H7 (cell line): ENCODE measurements at regions not wholly inside any gene's neighbourhood (a gene's known extent, or its start where the extent isn't known, plus 50 kb on each side); places are given as distances from the start of the nearest gene placed in this dataset.
"Not testable (repeated sequence)": the region's sequence is repeated elsewhere in the genome, so short reads cannot be mapped to it uniquely, and the experiment has no call there.

Experiments
- DNase-seq: peaks from one replicate; pipeline ENCODE4 v3.0.0; 2012
- H3K27me3 ChIP-seq: 2 replicates; pipeline ENCODE4 v1.6.0; 2011; ENCODE audit warnings: mild to moderate bottlenecking, low read length; ENCODE audit not compliant: control insufficient read depth, insufficient read depth
- H3K36me3 ChIP-seq: replicated peaks from 2 replicates; pipeline ENCODE4 v1.5.1; 2011; ENCODE audit warnings: low read length; ENCODE audit not compliant: control insufficient read depth, insufficient read depth
- H3K4me3 ChIP-seq: 2 replicates; pipeline ENCODE4 v1.5.1; 2011; ENCODE audit warnings: low read depth, mild to moderate bottlenecking, control low read depth, low read length, moderate library complexity; ENCODE audit not compliant: insufficient read depth

DNA sequence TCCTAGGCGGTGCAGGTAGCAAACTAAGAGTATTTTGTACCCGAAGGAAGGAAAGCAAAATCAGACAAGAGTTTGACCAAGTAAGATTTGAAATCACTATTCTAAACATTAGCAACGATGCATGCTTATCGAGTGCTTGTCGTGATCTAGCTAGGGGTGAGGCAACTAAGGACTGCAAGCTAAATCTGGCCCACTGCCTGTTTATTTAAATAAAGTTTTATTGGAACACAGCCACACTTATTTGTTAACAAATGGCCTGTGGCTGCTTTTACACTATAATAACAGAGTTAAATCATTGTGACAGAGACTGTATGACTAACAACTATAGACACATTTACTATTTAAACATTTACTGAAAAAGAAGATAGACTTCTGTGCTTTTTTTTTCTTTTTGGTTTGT is 983.6 kb downstream of the VRK1 start:
- Histone ChIP-seq H3K36me3 (no peaks in the 10 kb centered on the region), H3K4me3 (no peak overlapping the region), H3K27me3 (no peaks in the 10 kb centered on the region)
- DNase-seq, result no peak

DNA sequence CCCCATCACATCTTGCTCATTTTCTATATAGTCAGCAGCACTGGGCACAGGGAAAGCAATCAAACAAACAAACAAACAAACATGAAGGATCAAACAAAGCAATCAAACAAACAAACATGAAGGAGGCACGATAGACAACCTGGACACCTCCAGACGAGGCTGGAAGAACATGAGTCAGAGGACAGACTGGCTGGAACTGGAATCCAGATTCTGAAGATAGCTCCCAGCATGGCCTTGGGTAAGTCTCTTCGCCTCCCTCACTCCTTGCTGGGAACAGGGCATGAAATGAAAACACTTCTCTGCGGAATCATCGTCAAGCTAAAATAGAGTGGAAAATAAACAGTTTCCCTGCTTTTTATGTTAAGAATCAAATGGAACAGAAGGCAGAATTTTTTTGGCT is 984.8 kb downstream of the VRK1 start:
- Histone ChIP-seq H3K4me3 (no peak overlapping the region), H3K36me3 (no peaks in the 10 kb centered on the region), H3K27me3 (no peaks in the 10 kb centered on the region)
- DNase-seq, result no peak

DNA sequence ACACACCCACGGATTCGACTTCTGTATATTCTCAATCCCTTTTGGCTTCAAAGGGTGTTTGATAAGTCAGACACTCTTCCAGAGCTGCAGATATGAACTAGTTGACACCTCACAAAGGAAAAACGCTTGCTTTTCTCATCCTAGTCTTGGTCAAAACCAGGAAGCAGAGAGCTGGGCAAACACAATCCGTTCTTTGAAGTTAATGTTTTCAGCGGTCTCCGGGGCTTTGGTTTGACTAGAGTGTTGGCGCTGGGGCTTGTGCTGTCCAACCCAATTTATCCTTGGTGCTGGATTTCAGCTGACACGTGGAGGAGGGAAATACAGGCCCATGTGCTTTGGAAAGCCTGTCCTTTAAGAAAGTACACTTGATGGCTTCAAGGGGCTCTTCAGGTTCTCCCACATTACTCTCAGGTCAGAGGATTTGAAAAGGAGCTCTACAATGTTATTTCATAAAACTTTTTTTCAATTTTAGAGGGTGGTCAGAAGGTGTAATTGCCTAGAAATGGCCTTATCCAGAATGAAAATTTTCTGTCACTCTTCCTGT is 985.8 kb downstream of the VRK1 start:
- Histone ChIP-seq H3K36me3 (no peaks in the 10 kb centered on the region), H3K4me3 (no peak overlapping the region), H3K27me3 (no peaks in the 10 kb centered on the region)
- DNase-seq, result no peak

DNA sequence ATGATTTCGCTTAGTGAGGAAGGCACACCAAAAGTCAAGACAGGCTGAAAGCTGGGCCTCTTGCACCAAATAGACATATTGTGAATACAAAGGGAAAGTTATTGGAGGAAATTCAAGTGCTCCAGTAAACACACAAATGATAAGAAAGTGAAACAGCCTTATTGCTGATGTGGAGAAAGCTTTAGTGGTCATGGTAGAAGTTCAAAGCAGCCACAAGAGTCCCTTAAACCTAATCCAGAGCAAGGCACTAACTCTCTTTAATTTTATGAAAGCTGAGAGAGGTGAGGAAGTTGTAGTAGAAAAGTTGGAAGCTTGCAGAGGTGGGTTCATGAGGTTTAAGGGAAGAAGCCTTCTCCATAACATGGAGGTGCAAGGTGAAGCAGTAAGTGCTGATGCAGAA is 988.3 kb downstream of the VRK1 start:
- Histone ChIP-seq H3K4me3 (no peak overlapping the region), H3K36me3 (no peaks in the 10 kb centered on the region), H3K27me3 (no peaks in the 10 kb centered on the region)
- DNase-seq, result no peak

DNA sequence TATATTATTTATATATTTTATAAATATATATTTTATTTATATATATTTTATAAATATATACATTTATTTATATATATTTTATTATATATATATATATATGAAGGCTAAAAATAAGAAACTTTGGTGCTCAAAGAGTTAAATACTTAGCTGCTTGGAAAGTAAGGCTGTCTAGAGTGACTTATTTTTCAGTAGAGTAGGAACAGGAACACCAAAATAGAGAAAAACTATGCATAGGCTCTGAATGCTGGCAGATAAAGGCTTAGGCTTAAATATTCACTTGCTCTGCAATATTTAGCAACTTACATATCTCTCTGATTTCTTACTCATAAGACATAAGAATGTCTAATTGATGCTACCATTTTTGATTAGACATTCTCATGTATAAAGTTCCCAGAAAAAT is 991.2 kb downstream of the VRK1 start:
- no peaks in the 10 kb centered on the region for H3K27me3 ChIP-seq
- no peaks in the 10 kb centered on the region for H3K36me3 ChIP-seq
- no peak overlapping the region for H3K4me3 ChIP-seq
- no peak for DNase-seq

DNA sequence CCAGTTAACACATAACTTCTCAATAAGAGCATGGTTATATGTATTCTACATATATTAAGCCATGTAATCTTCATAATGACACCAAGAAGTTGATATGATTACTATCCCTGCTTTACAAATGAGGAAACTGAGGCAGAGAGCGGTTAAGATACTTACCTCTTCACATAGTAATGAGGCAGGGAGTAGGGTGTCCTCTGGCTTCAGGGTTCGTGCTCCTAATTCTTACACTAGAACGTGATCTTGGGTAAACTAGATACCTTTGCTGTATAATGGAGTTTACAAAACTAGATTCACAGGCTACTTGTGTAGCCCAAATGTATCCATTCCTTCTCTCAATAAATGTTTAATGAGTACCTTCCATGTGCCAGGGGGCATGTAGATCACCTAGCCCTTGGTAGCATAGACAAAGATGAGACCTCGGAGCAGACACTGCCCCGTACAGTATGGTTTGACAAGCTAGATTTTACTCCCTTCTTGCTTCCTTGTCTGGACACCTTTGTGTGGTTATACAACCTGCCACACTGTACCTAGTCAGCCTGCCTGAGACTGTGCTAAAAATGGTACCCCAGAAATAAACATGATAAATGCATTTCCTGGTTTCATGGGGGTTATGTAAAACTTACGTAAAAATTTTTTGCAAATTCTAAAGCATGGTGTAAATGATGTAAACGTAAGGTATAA is 991.8 kb downstream of the VRK1 start:
- no peak overlapping the region for H3K4me3 ChIP-seq
- no peak for DNase-seq
- no peaks in the 10 kb centered on the region for H3K27me3 ChIP-seq
- H3K36me3 ChIP-seq, result no peaks in the 10 kb centered on the region

DNA sequence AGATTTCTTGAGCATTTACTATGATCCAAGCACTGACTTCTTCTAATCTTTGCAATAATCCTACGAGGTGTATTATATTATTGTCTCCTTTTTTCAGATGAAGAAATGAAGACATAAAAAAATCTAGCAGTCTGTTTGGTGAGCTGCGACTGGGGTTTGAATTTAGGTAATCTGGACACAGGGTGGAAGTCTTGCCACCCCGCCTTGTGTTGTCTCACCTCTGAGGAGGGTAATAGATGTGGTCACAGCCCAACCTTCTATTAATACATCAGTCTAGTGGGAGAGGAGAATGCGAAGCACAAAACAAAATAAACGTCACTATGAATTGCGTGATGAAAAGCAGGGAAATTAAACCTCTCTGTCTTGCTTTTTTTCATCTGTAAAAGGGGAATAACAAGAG is 993.9 kb downstream of the VRK1 start:
- DNase-seq, result no peak

DNA sequence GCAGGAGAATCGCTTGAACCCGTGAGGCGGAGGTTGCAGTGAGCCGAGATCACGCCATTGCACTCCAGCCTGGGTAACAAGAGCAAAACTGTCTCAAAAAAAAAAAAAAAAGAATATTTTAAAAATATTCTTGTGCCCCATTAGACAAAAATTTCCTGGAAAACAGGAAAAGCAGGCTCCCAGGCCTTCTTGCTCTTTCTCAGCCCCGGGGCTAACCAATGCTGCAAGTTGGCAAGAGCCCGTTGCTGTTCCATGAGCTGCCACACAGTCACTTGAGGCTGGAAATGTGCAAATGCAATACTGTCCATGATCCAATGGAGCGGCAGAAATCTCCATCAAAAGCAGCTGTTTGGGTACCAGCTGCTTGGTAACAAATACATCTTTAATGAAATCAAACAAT is 994.7 kb downstream of the VRK1 start:
- Histone ChIP-seq H3K4me3 (no peak overlapping the region), H3K36me3 (no peaks in the 10 kb centered on the region), H3K27me3 (no peaks in the 10 kb centered on the region)
- DNase-seq, result no peak

More for the DNA sequence above, 993.9 kb downstream of the VRK1 start:
- Histone ChIP-seq H3K4me3 (no peak overlapping the region), H3K27me3 (no peaks in the 10 kb centered on the region), H3K36me3 (no peaks in the 10 kb centered on the region)

DNA sequence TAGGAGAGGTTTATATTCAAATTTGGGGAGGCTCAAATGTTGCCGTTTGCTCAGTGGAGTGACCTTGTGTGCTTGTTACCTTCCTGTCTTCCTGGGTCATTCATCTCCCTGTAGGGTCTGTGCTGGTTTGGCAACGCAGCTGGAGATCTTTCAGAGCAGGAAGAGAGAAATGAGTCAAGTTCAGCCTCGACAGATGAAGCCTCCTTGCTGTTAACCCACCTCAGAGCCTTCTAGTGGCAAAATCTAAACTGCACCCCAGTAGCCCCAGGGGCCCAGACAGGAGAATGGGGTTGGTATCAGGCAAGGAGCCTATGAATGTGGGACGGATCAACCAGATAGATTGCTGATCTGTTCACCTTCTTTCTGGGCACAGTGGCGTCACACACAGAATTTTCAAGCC is 999.3 kb downstream of the VRK1 start:
- no peak overlapping the region for H3K4me3 ChIP-seq
- H3K36me3 ChIP-seq, result no peaks in the 10 kb centered on the region
- no peaks in the 10 kb centered on the region for H3K27me3 ChIP-seq
- DNase-seq, result no peak

DNA sequence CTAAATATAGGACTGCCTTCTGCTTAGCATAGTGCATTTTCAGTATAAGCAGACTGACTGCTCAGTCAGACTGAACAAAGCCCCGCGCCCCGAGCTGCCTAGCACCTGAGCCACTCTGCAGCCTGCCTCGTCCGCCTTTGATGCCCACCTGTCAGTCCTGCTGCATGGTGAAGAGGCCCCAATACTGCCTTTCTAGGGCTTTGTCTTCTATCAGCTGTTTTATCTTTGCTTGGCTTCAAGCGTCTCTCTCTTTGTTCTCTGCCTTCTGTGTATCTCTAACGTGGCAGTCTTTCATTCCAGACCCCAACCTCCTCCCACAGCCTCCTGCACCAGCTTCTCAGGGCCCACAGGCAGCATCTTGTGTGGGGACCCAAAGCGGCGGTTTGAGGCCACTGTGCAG is 1001.0 kb downstream of the VRK1 start:
- H3K4me3 ChIP-seq, result no peak overlapping the region
- H3K36me3 ChIP-seq, result no peaks in the 10 kb centered on the region
- no peak for DNase-seq
- no peaks in the 10 kb centered on the region for H3K27me3 ChIP-seq

DNA sequence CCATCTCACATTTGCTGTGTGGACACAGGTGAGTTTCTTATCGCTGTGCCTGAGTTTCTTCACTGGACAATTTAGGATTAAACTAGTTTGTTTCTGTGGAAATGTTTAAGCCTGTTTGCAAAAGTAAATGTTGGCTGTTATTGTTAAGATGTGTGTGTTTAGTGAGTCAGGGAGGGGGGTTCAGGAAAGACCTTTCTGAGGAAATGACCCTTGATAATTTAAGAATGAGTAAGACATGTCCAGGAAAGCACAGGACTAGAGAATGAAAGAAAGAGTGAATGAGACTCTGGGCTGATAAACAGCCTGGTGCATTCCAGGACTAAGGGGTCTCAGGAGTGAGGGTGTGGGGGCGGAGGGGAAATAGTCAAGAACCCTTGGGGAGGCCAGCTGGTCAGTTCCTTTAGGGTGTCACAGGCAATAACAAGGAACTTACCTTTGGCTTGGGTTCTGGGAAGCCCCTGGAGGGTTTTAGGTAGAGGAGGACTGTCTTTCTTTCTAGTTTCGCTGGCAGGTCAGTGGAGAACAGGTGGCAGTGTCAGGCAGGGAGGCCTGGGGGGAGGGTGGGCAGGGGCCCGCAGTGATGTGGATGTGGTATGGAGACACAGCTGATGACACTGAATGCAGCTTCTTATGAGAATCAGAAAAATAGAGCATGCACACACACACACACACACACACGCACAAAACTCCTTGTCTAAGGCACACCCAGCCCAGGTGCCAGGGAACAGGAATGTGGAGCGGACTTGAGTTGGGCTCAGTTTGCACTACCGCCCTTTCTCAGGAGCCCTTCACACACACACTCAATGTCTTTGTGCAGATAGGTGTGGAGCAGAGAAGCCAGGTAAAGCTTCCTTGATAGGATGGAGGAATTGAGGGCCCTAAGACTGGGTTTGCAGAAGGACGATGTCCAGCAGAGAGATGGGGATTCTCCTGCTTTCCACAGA is 1005.5 kb downstream of the VRK1 start:
- no peak overlapping the region for H3K4me3 ChIP-seq
- H3K27me3 ChIP-seq, result no peaks in the 10 kb centered on the region
- no peak for DNase-seq
- H3K36me3 ChIP-seq, result no peaks in the 10 kb centered on the region

DNA sequence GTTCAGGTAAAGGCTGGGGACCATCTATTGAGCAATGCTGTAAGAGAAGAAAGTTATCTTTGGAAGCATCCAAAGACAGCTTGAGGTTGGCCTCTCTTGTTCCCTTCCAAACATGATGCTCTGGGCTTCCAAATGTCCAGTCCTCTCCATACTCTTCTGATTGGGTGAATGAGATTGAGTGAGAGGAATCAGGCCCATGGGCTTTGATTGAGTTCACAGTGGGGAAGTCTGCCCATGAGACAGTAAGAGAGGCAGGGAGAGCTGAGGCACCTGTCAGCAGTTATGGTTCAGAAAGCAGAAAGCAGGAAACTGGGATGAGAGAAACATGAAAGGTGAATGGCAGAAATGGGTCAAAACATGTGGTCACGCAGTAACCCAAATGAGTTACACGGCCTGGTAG is 1006.9 kb downstream of the VRK1 start:
- DNase-seq, result no peak
- no peaks in the 10 kb centered on the region for H3K36me3 ChIP-seq

DNA sequence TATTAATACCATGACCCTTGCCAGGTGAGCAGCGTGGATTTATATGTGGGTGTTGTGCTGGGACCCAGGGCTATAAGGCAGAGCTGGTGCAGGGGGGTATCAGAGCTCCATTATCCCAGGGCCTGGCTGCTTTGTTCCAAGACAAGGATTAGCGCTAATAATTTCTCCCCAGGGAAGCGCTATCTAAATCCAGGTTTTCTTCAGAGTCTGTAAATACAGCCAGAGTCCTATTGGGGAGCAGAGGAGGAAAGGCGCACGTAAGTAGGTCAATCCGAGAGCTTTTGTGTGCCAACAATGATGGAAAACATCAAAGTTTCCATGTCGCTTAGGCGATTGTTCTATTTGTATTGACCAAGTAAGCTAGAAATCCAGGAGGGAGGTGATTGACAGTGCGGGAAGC is 1009.7 kb downstream of the VRK1 start:
- DNase-seq, result no peak

More for the DNA sequence above, 1006.9 kb downstream of the VRK1 start:
- no peak overlapping the region for H3K4me3 ChIP-seq
- no peaks in the 10 kb centered on the region for H3K27me3 ChIP-seq

DNA sequence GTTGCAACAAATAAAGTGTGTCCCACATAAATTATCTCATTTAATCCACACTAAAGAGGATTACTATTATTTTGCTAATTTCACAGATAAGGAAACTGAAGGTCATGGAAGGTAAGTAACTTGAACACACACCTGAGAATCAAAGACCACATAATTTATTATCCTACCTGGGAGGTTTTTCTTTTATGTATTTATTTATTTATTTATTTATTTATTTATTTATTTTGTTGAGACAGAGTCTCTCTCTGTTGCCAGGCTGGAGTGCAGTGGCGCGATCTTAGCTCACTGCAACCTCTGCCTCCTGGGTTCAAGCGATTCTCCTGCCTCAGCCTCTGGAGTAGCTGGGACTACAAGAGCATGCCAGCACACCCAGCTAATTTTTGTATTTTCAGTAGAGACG is 1011.4 kb downstream of the VRK1 start:
- H3K4me3 ChIP-seq, H3K27me3 ChIP-seq, DNase-seq, H3K36me3 ChIP-seq: not testable (repeated sequence)

More for the DNA sequence above, 1009.7 kb downstream of the VRK1 start:
- Histone ChIP-seq H3K27me3 (no peaks in the 10 kb centered on the region), H3K36me3 (no peaks in the 10 kb centered on the region), H3K4me3 (no peak overlapping the region)

DNA sequence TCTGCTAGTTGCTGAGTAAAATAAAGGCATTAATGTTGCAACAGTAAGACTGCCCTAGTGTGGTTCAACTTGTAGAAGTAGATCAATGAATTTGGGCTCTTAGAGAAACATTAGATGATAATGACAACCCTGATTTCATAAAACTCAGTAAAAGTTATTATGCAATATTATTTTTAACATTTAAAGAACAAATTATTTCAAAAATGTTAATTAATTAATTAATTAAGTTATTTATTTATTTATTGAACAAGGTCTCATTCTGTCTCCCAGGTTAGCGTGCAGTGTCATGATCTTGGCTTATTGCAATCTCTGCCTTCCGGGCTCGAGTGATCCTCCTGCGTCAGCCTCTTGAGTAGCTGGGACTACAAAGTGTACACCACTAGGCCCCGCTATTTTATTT is 1016.4 kb downstream of the VRK1 start:
- Histone ChIP-seq H3K27me3 (no peaks in the 10 kb centered on the region), H3K36me3 (no peaks in the 10 kb centered on the region), H3K4me3 (no peak overlapping the region)
- DNase-seq, result no peak
